GM12878 (cell line): ENCODE measurements at regions not wholly inside any gene's neighbourhood (a gene's known extent, or its start where the extent isn't known, plus 50 kb on each side); places are given as distances from the start of the nearest gene placed in this dataset.

Source experiments
- CEBPB ChIP-seq, 2 experiments: fragments of 150-350 bp in 1 of 2; IDR thresholded peaks; 2 replicates each; pipeline ENCODE4 v1.6.1; 2012 to 2014; ENCODE audit warnings: low read depth in 2 of 2, low read length in 2 of 2, borderline replicate concordance in 1 of 2, inconsistent platforms in 1 of 2
- EED ChIP-seq: sonication (generic); IDR thresholded peaks from 2 replicates; pipeline ENCODE4 v1.6.1; 2016; ENCODE audit warnings: antibody characterized with exemption, low read depth
- ESRRA ChIP-seq: IDR thresholded peaks from 2 replicates; pipeline ENCODE4 v1.6.1; 2012; ENCODE audit warnings: mild to moderate bottlenecking, low read length, improper control_type of control experiment
- POLR2AphosphoS2 ChIP-seq: IDR thresholded peaks from 2 replicates; pipeline ENCODE4 v1.6.1; 2011; ENCODE audit warnings: low read depth, mild to moderate bottlenecking, low read length, improper control_type of control experiment, moderate library complexity
- POU2F2 ChIP-seq: IDR thresholded peaks from 3 replicates; pipeline ENCODE4 v1.6.1; 2011; ENCODE audit warnings: low read depth, mild to moderate bottlenecking, low read length, borderline replicate concordance
- RAD51 ChIP-seq: fragments of 450-650 bp; IDR thresholded peaks from 2 replicates; pipeline ENCODE4 v1.6.1; 2016; ENCODE audit warnings: moderate library complexity, mild to moderate bottlenecking, inconsistent platforms
- SIX5 ChIP-seq: IDR thresholded peaks from 2 replicates; pipeline ENCODE4 v1.6.1; 2011; ENCODE audit warnings: mild to moderate bottlenecking, low read depth, low read length, moderate library complexity; ENCODE audit not compliant: severe bottlenecking
- TCF3 ChIP-seq: IDR thresholded peaks from 2 replicates; pipeline ENCODE4 v1.6.1; 2012; ENCODE audit warnings: low read depth, mild to moderate bottlenecking, low read length, borderline replicate concordance; ENCODE audit not compliant: insufficient read depth
- TF ChIP-seq, protein P1 (sequence below): fragments of 450-650 bp; IDR thresholded peaks from 2 replicates; pipeline ENCODE4 v1.6.1; 2017; ENCODE audit warnings: mild to moderate bottlenecking, moderate library complexity
- TF ChIP-seq, protein P2 (sequence below): fragments of 450-650 bp; formaldehyde crosslinking; IDR thresholded peaks from 2 replicates; pipeline ENCODE4 v1.5.0; 2022; ENCODE audit warnings: mild to moderate bottlenecking, missing genetic modification characterization
- TF ChIP-seq, protein P3 (sequence below): fragments of 450-650 bp; IDR thresholded peaks from 2 replicates; pipeline ENCODE4 v1.6.1; 2017; ENCODE audit warnings: mild to moderate bottlenecking
- TF ChIP-seq, protein P4 (sequence below): IDR thresholded peaks from 2 replicates; pipeline ENCODE4 v1.6.1; 2011; ENCODE audit warnings: low read depth, mild to moderate bottlenecking, low read length, moderate library complexity, borderline replicate concordance; ENCODE audit errors: extremely low read depth

DNA sequence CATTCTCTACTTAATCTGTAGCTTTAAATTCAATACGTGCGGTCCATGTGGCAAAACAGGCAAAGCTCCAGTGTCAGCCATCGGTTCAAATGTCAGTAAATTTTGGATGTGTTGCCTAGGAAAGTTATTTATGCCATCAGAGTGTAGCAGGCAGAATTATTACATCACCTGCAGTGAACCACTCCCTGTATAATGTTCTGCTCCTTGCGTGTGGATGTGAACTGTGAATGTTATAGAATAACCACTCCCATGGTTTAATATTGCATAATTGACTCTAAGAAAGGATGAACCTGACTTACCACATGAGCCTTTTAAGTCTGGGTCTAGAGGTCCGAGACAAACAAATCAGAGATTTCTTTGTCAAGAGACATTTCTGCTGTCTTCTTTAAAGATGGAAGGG, 145.5 kb downstream of the GOLIM4 start (continued):
- TF ChIP-seq, protein P1, sequence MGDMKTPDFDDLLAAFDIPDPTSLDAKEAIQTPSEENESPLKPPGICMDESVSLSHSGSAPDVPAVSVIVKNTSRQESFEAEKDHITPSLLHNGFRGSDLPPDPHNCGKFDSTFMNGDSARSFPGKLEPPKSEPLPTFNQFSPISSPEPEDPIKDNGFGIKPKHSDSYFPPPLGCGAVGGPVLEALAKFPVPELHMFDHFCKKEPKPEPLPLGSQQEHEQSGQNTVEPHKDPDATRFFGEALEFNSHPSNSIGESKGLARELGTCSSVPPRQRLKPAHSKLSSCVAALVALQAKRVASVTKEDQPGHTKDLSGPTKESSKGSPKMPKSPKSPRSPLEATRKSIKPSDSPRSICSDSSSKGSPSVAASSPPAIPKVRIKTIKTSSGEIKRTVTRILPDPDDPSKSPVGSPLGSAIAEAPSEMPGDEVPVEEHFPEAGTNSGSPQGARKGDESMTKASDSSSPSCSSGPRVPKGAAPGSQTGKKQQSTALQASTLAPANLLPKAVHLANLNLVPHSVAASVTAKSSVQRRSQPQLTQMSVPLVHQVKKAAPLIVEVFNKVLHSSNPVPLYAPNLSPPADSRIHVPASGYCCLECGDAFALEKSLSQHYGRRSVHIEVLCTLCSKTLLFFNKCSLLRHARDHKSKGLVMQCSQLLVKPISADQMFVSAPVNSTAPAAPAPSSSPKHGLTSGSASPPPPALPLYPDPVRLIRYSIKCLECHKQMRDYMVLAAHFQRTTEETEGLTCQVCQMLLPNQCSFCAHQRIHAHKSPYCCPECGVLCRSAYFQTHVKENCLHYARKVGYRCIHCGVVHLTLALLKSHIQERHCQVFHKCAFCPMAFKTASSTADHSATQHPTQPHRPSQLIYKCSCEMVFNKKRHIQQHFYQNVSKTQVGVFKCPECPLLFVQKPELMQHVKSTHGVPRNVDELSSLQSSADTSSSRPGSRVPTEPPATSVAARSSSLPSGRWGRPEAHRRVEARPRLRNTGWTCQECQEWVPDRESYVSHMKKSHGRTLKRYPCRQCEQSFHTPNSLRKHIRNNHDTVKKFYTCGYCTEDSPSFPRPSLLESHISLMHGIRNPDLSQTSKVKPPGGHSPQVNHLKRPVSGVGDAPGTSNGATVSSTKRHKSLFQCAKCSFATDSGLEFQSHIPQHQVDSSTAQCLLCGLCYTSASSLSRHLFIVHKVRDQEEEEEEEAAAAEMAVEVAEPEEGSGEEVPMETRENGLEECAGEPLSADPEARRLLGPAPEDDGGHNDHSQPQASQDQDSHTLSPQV = no peak
- no peak for TF ChIP-seq POLR2AphosphoS2
- TF ChIP-seq, protein P2, sequence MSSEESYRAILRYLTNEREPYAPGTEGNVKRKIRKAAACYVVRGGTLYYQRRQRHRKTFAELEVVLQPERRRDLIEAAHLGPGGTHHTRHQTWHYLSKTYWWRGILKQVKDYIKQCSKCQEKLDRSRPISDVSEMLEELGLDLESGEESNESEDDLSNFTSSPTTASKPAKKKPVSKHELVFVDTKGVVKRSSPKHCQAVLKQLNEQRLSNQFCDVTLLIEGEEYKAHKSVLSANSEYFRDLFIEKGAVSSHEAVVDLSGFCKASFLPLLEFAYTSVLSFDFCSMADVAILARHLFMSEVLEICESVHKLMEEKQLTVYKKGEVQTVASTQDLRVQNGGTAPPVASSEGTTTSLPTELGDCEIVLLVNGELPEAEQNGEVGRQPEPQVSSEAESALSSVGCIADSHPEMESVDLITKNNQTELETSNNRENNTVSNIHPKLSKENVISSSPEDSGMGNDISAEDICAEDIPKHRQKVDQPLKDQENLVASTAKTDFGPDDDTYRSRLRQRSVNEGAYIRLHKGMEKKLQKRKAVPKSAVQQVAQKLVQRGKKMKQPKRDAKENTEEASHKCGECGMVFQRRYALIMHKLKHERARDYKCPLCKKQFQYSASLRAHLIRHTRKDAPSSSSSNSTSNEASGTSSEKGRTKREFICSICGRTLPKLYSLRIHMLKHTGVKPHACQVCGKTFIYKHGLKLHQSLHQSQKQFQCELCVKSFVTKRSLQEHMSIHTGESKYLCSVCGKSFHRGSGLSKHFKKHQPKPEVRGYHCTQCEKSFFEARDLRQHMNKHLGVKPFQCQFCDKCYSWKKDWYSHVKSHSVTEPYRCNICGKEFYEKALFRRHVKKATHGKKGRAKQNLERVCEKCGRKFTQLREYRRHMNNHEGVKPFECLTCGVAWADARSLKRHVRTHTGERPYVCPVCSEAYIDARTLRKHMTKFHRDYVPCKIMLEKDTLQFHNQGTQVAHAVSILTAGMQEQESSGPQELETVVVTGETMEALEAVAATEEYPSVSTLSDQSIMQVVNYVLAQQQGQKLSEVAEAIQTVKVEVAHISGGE = no peak
- TF ChIP-seq TCF3 = no peak
- TF ChIP-seq ESRRA = no peak
- no peak for TF ChIP-seq SIX5
- no peak for TF ChIP-seq EED
- TF ChIP-seq POU2F2 = no peak
- TF ChIP-seq, protein P3, sequence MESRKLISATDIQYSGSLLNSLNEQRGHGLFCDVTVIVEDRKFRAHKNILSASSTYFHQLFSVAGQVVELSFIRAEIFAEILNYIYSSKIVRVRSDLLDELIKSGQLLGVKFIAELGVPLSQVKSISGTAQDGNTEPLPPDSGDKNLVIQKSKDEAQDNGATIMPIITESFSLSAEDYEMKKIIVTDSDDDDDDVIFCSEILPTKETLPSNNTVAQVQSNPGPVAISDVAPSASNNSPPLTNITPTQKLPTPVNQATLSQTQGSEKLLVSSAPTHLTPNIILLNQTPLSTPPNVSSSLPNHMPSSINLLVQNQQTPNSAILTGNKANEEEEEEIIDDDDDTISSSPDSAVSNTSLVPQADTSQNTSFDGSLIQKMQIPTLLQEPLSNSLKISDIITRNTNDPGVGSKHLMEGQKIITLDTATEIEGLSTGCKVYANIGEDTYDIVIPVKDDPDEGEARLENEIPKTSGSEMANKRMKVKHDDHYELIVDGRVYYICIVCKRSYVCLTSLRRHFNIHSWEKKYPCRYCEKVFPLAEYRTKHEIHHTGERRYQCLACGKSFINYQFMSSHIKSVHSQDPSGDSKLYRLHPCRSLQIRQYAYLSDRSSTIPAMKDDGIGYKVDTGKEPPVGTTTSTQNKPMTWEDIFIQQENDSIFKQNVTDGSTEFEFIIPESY = no peak
- TF ChIP-seq CEBPB (IDR thresholded peaks at IDR 0.05; ENCODE audit: borderline replicate concordance in 1 of 2, low read depth in 2 of 2, low read length in 2 of 2) = no peak
- TF ChIP-seq RAD51 = no peak
- TF ChIP-seq, protein P4, sequence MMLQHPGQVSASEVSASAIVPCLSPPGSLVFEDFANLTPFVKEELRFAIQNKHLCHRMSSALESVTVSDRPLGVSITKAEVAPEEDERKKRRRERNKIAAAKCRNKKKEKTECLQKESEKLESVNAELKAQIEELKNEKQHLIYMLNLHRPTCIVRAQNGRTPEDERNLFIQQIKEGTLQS = no peak
